ENCODE measurements at regions not wholly inside any gene's neighbourhood (a gene's known extent, or its start where the extent isn't known, plus 50 kb on each side); places are given as distances from the start of the nearest gene placed in this dataset.

DNA sequence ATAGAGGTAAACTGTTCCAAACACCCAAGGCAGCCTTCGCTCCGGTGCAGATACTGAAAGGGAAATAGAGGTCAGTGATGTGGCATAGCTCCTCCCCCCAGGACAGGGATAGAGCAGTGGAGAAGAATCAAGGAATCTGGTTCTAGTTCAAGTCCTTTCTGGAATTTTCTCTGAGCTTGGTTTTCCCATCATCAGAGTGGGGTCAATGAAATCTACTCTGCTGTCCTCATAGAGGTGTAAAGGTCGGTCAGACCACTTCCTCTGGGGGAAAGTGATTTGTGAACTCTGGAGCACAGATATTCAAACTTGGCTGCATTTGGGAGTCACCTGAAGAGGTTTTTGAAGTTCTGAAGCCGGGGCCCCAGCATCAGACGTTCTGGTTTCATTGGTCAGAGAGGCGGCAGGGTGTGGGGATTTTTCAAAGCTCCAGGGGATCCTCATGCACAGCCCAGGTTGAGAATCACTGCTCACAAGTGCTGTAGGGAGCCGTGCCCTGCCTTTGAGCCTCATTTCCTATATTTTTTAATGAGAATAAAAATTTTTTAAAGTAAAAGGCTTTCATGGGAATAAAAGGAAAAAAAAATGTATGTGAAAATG, 105.7 kb upstream of the RAD23B start:
- Histone ChIP-seq H4K20me1 (ENCODE audit: control insufficient read depth, insufficient read depth, low read length, poor library complexity, severe bottlenecking) (no peaks in the 10 kb centered on the region), H3K27me3 (replicated peaks in 1 of 4; ENCODE audit: control extremely low read depth in 1 of 4, control insufficient read depth in 3 of 4, insufficient read depth in 4 of 4, low read length in 3 of 4) (peaks cover 0 to 11% (median 5%) of the 10 kb centered on the region in 4 experiments), H3K9ac (ENCODE audit: low read length) (no peak overlapping the region), H3K36me3 (replicated peaks in 1 of 2; ENCODE audit: control extremely low read depth in 1 of 2, control insufficient read depth in 1 of 2, extremely low read depth in 1 of 2, insufficient read depth in 2 of 2, low read length in 1 of 2) (no peaks in the 10 kb centered on the region), H3K27ac (ENCODE audit: low read length in 2 of 2) (no peak overlapping the region), H3K4me3 (ENCODE audit: control extremely low read depth in 1 of 5, extremely low read depth in 1 of 5, insufficient read depth in 1 of 5, low read depth in 2 of 5, low read length in 4 of 5) (no peak overlapping the region), H3K4me1 (ENCODE audit: control insufficient read depth in 2 of 2, insufficient read depth in 2 of 2, low read length in 2 of 2) (no peaks in the 10 kb centered on the region), H3K4me2 (replicated peaks; ENCODE audit: low read depth, low read length, poor library complexity, severe bottlenecking) (no peak overlapping the region), H3K9me3 (ENCODE audit: control extremely low read depth in 1 of 3, control insufficient read depth in 2 of 3, insufficient read depth in 1 of 3, low read length in 2 of 3) (peaks cover 0 to 10% (median 5%) of the 10 kb centered on the region in 3 donors), H3K79me2 (ENCODE audit: control insufficient read depth, insufficient read depth, low read length) (no peaks in the 10 kb centered on the region), H2AFZ (ENCODE audit: insufficient read depth, low read depth, low read length, poor library complexity, severe bottlenecking) (no peak overlapping the region)
- Mint-ChIP-seq H3K27ac (no peak overlapping the region), H3K4me1 (no peaks in the 10 kb centered on the region), H3K27me3 (peaks cover 47% of the 10 kb centered on the region), H3K9me3 (ENCODE audit: insufficient read depth) (peaks cover 3% of the 10 kb centered on the region), H3K4me3 (no peak overlapping the region)
- POLR2A ChIA-PET, result no interaction called here
- TF ChIP-seq EZH2 (IDR thresholded peaks at IDR 0.05; ENCODE audit: borderline replicate concordance, insufficient read depth, low read depth, low read length, poor library complexity, severe bottlenecking), result no peak
- TF ChIP-seq, protein P1, sequence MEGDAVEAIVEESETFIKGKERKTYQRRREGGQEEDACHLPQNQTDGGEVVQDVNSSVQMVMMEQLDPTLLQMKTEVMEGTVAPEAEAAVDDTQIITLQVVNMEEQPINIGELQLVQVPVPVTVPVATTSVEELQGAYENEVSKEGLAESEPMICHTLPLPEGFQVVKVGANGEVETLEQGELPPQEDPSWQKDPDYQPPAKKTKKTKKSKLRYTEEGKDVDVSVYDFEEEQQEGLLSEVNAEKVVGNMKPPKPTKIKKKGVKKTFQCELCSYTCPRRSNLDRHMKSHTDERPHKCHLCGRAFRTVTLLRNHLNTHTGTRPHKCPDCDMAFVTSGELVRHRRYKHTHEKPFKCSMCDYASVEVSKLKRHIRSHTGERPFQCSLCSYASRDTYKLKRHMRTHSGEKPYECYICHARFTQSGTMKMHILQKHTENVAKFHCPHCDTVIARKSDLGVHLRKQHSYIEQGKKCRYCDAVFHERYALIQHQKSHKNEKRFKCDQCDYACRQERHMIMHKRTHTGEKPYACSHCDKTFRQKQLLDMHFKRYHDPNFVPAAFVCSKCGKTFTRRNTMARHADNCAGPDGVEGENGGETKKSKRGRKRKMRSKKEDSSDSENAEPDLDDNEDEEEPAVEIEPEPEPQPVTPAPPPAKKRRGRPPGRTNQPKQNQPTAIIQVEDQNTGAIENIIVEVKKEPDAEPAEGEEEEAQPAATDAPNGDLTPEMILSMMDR (IDR thresholded peaks at IDR 0.05), result no peak
- CTCF ChIA-PET, result no interaction called here
- DNase-seq, result no peak
- WGBS (ENCODE audit: insufficient coverage), result 84% methylated on average over 6 of the region's 7 CpGs
- intact Hi-C loops (cut with micrococcal nuclease), result no loop called here
- ATAC-seq (ENCODE audit: low read depth), result no peak

GRCh38 chr9:107177857-107178256, 105.2 kb upstream of the RAD23B start:
- H3K9ac ChIP-seq (ENCODE audit: low read length), result no peak overlapping the region
- TF ChIP-seq, protein P1 (IDR thresholded peaks at IDR 0.05), result no peak
- no peak for TF ChIP-seq EZH2 (IDR thresholded peaks at IDR 0.05; ENCODE audit: borderline replicate concordance, insufficient read depth, low read depth, low read length, poor library complexity, severe bottlenecking)
- no peak overlapping the region for H3K4me2 ChIP-seq (replicated peaks; ENCODE audit: low read depth, low read length, poor library complexity, severe bottlenecking)
- no peak overlapping the region for H3K4me3 Mint-ChIP-seq
- H3K27me3 Mint-ChIP-seq, result peaks cover 48% of the 10 kb centered on the region
- intact Hi-C loops (cut with micrococcal nuclease), result no loop called here
- no peak overlapping the region for H2AFZ ChIP-seq (ENCODE audit: insufficient read depth, low read depth, low read length, poor library complexity, severe bottlenecking)
- 88% methylated on average over 2 of the region's 5 CpGs for WGBS (ENCODE audit: insufficient coverage)
- peaks cover 0 to 11% (median 5%) of the 10 kb centered on the region in 4 experiments for H3K27me3 ChIP-seq (replicated peaks in 1 of 4; ENCODE audit: control extremely low read depth in 1 of 4, control insufficient read depth in 3 of 4, insufficient read depth in 4 of 4, low read length in 3 of 4)
- peaks cover 5% of the 10 kb centered on the region for H3K9me3 Mint-ChIP-seq (ENCODE audit: insufficient read depth)
- no peaks in the 10 kb centered on the region for H3K36me3 ChIP-seq (replicated peaks in 1 of 2; ENCODE audit: control extremely low read depth in 1 of 2, control insufficient read depth in 1 of 2, extremely low read depth in 1 of 2, insufficient read depth in 2 of 2, low read length in 1 of 2)
- POLR2A ChIA-PET, result no interaction called here
- no peak overlapping the region for H3K27ac Mint-ChIP-seq
- no peaks in the 10 kb centered on the region for H3K4me1 ChIP-seq (ENCODE audit: control insufficient read depth in 2 of 2, insufficient read depth in 2 of 2, low read length in 2 of 2)
- H3K27ac ChIP-seq (ENCODE audit: low read length in 2 of 2), result no peak overlapping the region
- no peaks in the 10 kb centered on the region for H3K4me1 Mint-ChIP-seq
- H3K79me2 ChIP-seq (ENCODE audit: control insufficient read depth, insufficient read depth, low read length), result no peaks in the 10 kb centered on the region
- DNase-seq (no peak), ATAC-seq (ENCODE audit: low read depth) (no peak)
- no peaks in the 10 kb centered on the region for H4K20me1 ChIP-seq (ENCODE audit: control insufficient read depth, insufficient read depth, low read length, poor library complexity, severe bottlenecking)
- no peak overlapping the region for H3K4me3 ChIP-seq (ENCODE audit: control extremely low read depth in 1 of 5, extremely low read depth in 1 of 5, insufficient read depth in 1 of 5, low read depth in 2 of 5, low read length in 4 of 5)
- CTCF ChIA-PET, result no interaction called here
- peaks cover 0 to 10% (median 8%) of the 10 kb centered on the region in 3 donors for H3K9me3 ChIP-seq (ENCODE audit: control extremely low read depth in 1 of 3, control insufficient read depth in 2 of 3, insufficient read depth in 1 of 3, low read length in 2 of 3)
